GM19035 (cell line): ENCODE measurements at regions not wholly inside any gene's neighbourhood (a gene's known extent, or its start where the extent isn't known, plus 50 kb on each side); places are given as distances from the start of the nearest gene placed in this dataset.

Source experiments
- ATAC-seq: cut with Tn5 transposase; IDR thresholded peaks from one replicate; pipeline ENCODE4 v1.9.1; 2021; ENCODE audit not compliant: unreplicated experiment

DNA sequence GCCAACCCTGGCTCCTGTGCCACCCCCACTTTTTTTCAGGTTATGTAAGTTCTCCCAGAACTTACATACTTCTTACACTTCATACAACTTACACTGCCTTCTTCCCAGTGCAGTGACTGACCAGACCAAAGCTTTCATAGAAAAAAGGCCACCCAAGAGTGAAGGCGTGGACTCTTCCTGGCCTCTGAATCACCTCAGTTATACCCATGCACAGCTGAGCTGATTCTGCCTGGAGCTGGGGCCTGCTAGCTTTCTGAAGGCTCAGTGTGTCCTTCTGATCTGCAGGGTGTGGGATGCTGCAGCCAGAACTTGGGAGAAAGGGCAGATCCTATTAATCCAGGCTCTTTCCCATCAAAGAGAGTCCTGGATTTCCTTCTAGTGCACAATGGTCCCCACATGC, 216.1 kb downstream of the TTC32 start:
- ATAC-seq = no peak

- no peak for ATAC-seq
Observed at GRCh38 chr2:19684516-19684915, 217.3 kb downstream of the TTC32 start.

DNA sequence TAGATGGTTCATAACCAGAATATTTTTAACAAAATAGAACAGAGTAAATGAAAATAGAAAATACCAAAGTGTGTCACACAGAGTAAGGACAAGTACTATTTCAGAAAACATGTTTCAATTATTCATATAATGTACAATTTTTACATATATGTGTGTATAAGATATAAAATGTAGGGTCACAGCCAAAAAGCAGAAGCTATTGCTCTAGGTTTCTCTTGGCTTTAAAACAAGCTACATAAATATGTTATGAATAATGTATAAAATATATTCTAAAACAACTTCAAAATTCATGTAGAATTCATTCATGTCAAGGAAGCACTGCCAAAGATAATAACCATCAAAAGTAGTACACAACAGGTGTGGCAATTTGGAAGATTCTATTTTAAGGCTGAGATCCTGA, 218.2 kb downstream of the TTC32 start:
- no peak for ATAC-seq

GRCh38 chr2:19682493-19682892, 219.3 kb downstream of the TTC32 start:
- no peak for ATAC-seq

GRCh38 chr2:19677825-19678518, 223.8 kb downstream of the TTC32 start:
- ATAC-seq = no peak

DNA sequence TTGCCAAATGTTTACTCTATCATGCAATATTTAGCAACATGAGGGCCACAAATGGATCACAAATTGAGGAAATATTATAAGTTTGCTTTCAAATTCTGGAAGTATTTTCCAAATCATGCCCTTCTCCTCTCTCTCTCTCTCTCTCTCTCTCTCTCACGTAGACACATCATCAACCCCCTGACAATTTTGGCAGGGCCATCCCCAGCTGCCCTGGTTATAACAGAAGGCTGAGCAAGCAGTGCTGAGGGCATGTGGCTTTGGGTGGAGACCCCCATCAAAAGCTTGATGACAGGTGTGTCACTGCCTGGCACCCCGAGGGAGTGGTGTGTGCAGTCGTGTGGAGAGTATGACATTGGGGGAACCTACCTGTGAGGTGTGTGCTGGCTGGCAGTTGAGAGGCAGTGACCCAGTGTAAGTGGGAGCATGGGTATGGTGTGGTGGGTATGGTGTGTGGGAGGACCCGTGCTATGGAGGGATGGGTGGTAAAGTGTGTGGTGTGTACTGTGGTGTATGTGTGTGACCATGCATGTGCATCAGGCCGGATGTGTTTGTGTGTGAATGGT, 224.5 kb downstream of the TTC32 start:
- ATAC-seq = no peak

GRCh38 chr2:19676770-19677169, 225.0 kb downstream of the TTC32 start:
- ATAC-seq = no peak

DNA sequence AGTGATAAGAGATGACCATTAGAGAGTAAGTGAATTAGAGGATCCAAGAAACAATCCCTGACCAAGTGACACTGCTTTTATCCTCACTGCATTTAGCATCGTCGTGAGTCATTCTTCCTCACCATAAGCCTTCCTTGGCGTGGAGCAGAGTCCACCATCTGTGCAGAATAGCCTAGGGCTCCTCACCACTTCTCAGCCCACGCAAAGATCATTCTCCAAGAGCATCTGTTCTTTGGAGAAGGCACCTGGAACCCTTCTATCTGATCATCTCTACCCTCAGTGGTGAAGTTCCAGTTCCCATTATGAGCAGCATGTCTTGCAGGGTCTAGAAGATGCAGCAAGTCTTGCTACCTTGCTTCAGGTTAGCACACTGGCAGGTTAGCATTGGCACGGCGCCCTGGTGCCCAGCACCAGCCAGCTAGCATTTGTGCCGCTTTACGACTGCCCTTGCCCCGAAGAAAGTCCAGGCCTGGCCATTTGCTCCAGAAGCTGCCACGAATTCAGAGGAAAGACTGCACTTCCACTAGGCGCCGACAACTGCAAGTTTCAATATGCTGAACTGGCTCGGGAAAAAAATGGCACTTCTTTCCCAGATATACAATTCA, 225.8 kb downstream of the TTC32 start:
- no peak for ATAC-seq

- no peak for ATAC-seq
Observed at GRCh38 chr2:19675003-19675629, 226.7 kb downstream of the TTC32 start.

DNA sequence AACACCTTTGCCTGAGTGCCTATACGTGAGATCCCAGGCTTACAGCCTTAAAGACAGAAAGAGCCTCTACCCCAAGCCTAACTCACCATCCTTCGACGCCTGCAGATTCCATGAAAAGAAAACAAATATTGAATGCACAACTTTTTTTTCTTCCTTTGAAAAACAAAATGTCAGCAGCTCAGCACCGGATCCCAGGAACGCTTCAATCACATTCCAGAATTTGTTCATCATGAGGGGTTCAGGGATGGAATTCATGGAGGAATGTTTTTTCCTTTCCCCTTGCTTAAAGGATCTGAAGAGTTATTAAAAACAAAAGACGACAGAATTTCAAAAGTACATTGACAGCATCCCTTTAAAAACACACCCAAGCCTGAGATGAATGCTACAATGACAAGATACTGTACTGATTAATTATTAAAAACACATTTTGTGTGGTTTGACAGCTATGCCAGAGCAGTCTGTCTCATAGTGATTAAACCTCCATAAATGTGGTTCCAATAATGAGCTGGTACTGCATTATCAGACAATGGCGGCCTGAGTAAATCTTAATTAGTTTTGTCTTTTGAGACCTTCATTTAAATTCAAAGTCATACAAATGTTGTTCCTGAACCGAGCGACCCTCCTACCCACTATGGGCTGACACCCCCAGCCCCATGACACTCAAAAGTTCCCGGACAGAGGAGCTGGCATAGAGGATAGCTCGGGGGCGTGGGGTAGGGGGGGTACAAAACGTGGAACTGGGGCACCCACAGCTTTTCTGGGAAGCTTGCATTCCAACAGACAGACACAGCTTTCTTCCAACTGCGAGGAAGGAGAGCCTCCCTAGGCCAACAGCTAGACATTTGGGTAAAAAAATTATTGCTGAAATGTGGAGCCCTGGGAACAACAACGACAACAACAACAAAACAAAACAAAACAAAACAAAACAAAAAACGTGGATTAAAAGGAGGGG, 227.5 kb downstream of the TTC32 start:
- no peak for ATAC-seq

DNA sequence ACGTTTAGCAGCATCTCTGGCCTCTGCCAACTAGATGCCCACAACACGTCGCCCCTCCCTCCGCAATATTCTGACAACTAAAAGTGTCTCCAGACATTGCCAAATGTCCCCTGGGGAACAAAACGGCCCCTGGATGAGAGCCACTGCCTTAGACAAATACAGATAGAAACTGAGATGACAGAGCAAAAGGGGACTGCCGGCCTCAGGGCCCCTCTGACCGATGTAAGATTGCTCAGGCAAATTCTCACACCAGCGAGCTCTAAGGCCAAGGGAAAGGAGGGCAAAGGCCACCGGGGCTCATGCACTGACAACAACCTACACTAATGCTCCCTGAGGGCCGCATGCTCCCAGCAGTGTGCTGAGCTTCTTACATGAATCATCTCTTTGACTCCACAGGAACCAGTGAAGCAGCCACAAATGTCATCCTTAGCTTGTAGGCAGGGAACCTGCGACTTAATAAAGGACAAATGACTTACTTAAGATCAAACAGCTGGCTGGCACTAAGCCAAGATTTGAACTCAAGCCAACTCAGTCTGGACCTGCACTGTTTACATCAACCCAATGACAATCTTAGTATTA, 228.5 kb downstream of the TTC32 start:
- no peak for ATAC-seq

DNA sequence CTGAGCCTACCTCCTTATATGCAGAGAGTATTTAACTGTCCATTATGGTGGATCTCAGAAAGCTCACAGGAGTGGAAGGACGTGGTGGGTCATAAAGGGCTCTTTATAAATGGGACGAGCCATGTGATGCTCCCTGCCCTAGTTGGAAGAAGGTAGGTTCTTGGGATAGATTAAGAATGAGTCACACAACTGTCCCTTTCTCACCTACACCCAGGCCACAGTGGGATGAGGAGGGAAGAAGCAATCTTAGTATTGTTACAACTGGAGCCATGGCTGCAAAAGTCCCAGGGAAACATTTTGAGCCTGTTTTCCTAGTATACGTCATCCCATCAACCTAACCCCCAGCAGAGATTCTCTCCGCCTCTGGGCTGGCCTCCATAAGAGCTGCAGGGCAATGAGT, 229.9 kb downstream of the TTC32 start:
- ATAC-seq = no peak

- ATAC-seq = no peak
Observed at GRCh38 chr2:19671311-19671710, 230.5 kb downstream of the TTC32 start.

DNA sequence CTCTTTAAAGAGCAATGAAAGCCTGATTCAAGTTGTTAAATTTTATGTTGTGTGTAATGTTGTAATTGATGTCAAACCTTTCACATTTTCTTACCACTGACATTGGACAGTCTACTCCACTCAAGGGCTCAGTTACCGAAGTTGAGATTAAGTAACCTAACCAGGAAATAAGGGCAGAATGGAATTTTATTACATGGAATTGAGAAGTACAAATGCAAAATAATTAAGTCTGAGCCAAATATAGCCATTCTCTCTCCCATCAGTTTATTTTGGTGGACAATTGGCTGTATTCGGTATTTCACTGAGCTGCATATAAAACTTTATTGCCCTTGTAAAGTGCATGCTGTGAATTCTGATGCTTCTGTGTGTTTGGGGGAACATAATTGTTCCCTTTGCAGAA, 231.5 kb downstream of the TTC32 start:
- ATAC-seq = no peak

DNA sequence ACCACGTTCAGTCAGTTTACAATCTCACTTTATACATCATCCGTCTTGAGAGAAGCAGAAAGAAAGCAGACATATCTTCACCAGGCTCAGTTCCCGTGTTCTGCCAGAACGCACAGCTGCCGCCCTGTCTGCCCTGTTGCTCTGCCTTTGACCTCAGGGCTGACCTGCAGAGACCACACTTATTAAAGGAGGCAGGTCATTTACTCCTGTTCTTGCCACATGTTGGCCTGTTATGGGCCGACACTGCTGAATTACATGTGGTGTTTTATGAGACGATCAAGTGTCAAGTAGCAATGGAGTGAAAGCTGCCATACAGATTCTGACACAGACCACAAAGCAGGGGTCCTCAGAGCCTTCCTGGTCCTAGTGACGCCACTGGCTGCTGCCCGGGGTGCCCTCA, 232.2 kb downstream of the TTC32 start:
- no peak for ATAC-seq

DNA sequence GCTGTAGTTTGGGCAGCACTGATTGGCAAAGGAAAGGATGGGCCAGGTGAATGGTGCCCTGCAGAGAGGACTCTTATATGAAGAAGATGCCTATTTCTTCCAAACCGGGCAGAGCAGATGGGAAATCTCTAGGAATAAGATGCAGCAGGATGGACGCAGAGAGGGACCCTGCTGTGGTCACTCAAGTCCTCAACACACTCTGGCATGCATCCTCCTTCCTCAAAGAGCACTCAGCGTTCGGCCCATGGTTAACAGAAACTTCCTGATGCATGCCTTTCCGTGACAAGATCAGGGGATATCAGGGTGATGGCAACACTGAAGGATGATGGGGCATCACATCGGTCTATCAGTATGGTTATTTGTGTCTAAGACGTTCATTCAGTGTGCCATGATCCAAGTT, 232.7 kb downstream of the TTC32 start:
- ATAC-seq = no peak

DNA sequence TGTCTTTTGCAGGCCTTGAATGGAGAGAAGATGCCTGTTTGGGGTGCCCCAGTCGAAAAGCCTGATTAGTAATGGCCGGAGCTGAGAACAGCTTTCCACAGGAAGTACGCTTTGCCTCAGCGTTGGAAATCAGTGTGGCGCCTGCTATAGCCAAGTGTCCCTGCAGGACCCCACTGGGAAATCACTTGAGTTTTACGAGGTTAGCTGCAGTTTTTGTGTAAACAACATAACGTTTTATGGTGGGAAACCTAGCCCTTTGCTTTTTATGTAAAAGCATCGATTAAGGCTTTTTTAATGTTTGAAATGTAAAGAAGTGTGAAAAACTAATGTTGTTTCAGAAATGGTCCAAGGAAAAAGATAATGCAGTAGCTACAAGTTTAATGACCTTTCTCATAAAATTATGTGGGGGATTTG, 234.2 kb downstream of the TTC32 start:
- no peak for ATAC-seq

GRCh38 chr2:19667085-19667484, 234.7 kb downstream of the TTC32 start:
- no peak for ATAC-seq

DNA sequence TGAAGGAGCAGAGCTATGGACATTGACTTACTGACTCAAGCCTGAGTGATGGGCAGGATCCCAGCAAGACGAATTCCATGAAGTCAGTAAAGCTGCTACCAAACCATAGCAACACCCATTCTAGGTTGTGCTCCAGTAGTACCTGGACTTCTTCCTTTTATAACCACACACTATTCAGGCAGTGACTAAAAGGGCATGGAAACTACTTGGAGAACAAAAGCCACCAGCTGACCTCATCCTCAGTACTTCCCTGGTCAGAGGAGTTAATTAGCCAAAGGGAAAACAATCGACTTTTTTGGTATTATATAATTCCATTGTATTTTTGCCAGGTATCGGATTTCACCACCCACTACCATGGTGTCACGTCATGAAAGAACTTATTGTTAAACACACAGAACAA, 237.1 kb downstream of the TTC32 start:
- ATAC-seq = no peak

DNA sequence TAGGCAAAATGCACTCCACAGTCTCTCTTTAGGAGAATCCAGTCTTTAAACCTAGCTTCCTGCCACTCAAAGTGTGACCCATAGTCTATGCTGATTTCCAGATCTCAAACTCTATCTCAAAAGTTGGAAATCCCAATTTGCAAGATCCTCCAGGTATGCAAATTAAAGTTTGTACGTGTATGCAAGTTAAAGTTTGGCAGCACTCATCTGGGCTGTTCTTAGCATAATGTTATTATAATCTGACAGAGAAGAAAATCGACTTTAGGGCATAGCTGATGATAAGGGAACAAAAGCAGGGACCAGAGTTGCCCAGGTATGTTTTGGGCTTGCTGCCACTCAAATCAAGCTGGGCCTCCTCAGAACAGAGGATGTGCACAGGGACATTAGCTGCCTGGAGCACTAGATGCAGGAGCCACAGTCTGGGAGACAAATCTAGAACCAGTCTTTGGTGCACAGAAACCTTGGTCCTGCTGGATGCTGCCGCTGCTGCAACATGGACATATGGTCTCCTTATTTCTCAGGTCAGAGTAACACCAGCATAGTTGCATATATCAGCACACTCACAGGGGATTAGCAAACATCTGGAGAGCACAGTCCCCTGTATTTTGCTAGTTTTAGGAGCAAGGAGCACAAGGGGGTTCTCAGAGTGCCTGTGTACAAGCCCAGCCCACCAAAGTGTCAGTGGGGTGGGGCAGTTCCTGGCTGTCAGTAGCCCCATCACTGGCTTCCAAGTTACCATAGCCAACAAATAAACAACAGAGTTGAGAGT, 242.6 kb downstream of the TTC32 start:
- no peak for ATAC-seq
